Sigmoid colon (tissue), 6 donors: ENCODE measurements at regions not wholly inside any gene's neighbourhood (a gene's known extent, or its start where the extent isn't known, plus 50 kb on each side); places are given as distances from the start of the nearest gene placed in this dataset.

Source experiments
- DNase-seq: peaks from one replicate; pipeline ENCODE4 v3.0.0-alpha.2; 2019
- H3K27ac ChIP-seq, 4 donors: fragments of 200-600 bp; sonication (generic); one replicate each; pipeline ENCODE4 v1.5.1; 2016 to 2019; ENCODE audit warnings: mild to moderate bottlenecking in 1 of 4
- H3K27me3 ChIP-seq, 3 donors: fragments of 200-600 bp; sonication (generic); one replicate each; pipeline ENCODE4 v1.5.1; 2019; ENCODE audit warnings: mild to moderate bottlenecking in 1 of 3
- H3K36me3 ChIP-seq, 4 donors: fragments of 200-600 bp; sonication (generic); one replicate each; pipeline ENCODE4 v1.5.1; 2016 to 2019
- H3K4me1 ChIP-seq, 4 donors: fragments of 200-600 bp; sonication (generic); one replicate each; pipeline ENCODE4 v1.5.1; 2017 to 2019
- H3K4me3 ChIP-seq, 4 donors: fragments of 200-600 bp; sonication (generic); one replicate each; pipeline ENCODE4 v1.5.1; 2017 to 2019; ENCODE audit warnings: mild to moderate bottlenecking in 2 of 4, moderate library complexity in 1 of 4
- H3K9me3 ChIP-seq, 4 donors: fragments of 200-600 bp in 3 of 4; sonication (generic) in 3 of 4; one replicate each; pipeline versions ENCODE4 v1.5.1 to v1.6.1; 2013 to 2019
- EP300 ChIP-seq, 4 donors: sonication (generic); formaldehyde crosslinking; IDR thresholded peaks; one replicate each; pipeline ENCODE4 v1.6.1; 2017; ENCODE audit warnings: antibody characterized with exemption in 4 of 4
- POLR2A ChIP-seq, 2 donors: fragments of 450-650 bp; IDR thresholded peaks; one replicate each; pipeline ENCODE4 v1.6.1; 2016; ENCODE audit warnings: antibody characterized with exemption in 2 of 2, mild to moderate bottlenecking in 2 of 2, moderate library complexity in 2 of 2
- POLR2AphosphoS5 ChIP-seq, 4 donors: sonication (generic); formaldehyde crosslinking; IDR thresholded peaks; one replicate each; pipeline ENCODE4 v1.6.1; 2017; ENCODE audit warnings: antibody characterized with exemption in 4 of 4
- WGBS, 2 donors: extraction: QIAGEN DNeasy Blood & Tissue Kit; methylation state at CpG; one replicate each; pipeline ENCODE4 v1.1.7; 2013; 5-methylcytosine and 5-hydroxymethylcytosine counted together
- intact Hi-C: fragments of 100-400 bp; cut with DNase I; formaldehyde crosslinking; loops from one replicate; pipeline ENCODE4 v1.15.1; 2023
- TF ChIP-seq, protein P1 (sequence below), 4 experiments: fragments of 450-650 bp in 3 of 4; fragments of 200-600 bp in 1 of 4; IDR thresholded peaks; one replicate each; pipeline ENCODE4 v1.5.1; 2016 to 2019; ENCODE audit warnings: antibody characterized with exemption in 4 of 4, mild to moderate bottlenecking in 3 of 4, moderate library complexity in 2 of 4
- donor health status: healthy with polysubstance abuse.
- donor health status: healthy.

DNA sequence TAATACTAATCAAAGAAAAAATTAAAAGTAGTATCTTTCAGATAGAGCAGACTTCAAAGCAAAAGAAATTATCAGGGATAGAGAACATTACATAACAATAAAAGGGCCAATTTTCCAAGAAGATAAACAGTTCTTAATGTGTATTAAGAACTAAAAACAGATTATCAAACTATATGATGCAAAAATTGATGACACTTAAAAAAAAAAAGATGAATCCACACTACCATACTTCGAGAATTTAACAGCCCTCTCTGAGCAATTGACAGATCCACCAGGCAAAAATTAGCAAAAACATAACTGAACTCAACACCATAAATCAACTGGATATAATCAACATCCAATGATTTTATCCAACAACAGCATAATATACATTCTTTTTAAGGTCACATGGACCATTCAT is 686.5 kb downstream of the LRFN5 start:
- H3K27me3 ChIP-seq: no peaks in the 10 kb centered on the region
- no peak overlapping the region for H3K27ac ChIP-seq
- H3K36me3 ChIP-seq: no peaks in the 10 kb centered on the region
- H3K4me3 ChIP-seq: no peak overlapping the region
- WGBS, 2 donors: 42 to 71% methylated on average over 1 of the region's 1 CpG
- intact Hi-C loops: no loop called here
- no peaks in the 10 kb centered on the region for H3K4me1 ChIP-seq
- TF ChIP-seq EP300 (IDR thresholded peaks at IDR 0.05) (no peak), POLR2AphosphoS5 (IDR thresholded peaks at IDR 0.05) (no peak), POLR2A (IDR thresholded peaks at IDR 0.05) (no peak)
- TF ChIP-seq, protein P1, sequence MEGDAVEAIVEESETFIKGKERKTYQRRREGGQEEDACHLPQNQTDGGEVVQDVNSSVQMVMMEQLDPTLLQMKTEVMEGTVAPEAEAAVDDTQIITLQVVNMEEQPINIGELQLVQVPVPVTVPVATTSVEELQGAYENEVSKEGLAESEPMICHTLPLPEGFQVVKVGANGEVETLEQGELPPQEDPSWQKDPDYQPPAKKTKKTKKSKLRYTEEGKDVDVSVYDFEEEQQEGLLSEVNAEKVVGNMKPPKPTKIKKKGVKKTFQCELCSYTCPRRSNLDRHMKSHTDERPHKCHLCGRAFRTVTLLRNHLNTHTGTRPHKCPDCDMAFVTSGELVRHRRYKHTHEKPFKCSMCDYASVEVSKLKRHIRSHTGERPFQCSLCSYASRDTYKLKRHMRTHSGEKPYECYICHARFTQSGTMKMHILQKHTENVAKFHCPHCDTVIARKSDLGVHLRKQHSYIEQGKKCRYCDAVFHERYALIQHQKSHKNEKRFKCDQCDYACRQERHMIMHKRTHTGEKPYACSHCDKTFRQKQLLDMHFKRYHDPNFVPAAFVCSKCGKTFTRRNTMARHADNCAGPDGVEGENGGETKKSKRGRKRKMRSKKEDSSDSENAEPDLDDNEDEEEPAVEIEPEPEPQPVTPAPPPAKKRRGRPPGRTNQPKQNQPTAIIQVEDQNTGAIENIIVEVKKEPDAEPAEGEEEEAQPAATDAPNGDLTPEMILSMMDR (IDR thresholded peaks at IDR 0.05): no peak
- no peaks in the 10 kb centered on the region for H3K9me3 ChIP-seq
- no peak for DNase-seq

DNA sequence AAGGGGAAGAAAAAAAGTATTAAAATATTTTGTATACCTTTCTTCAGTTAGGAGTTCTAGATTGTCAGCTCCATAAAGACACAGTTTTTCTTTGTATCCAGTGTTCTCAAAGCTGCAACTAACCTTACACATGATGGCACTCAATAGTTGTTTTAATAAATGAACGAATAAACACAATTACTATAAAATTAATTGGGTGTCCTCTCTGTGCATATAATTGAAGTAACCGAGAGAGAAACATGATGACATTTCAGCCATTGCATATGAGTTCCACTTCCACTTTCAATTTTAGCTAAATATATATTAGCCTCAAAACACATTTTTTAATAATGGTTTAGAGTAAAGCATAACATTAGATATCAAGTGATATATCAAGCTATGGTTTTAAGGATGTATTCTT is 671.2 kb downstream of the LRFN5 start:
- H3K9me3 ChIP-seq: peaks cover 0 to 4% (median 0%) of the 10 kb centered on the region in 4 donors
- no peak overlapping the region for H3K27ac ChIP-seq
- 67 to 83% methylated on average over 2 of the region's 2 CpGs for WGBS, 2 donors
- TF ChIP-seq EP300 (IDR thresholded peaks at IDR 0.05) (no peak), POLR2AphosphoS5 (IDR thresholded peaks at IDR 0.05) (no peak), POLR2A (IDR thresholded peaks at IDR 0.05) (no peak)
- TF ChIP-seq, protein P1 (IDR thresholded peaks at IDR 0.05): no peak
- H3K36me3 ChIP-seq: no peaks in the 10 kb centered on the region
- DNase-seq: no peak
- intact Hi-C loops: no loop called here
- no peaks in the 10 kb centered on the region for H3K4me1 ChIP-seq
- H3K27me3 ChIP-seq: no peaks in the 10 kb centered on the region
- H3K4me3 ChIP-seq: no peak overlapping the region

DNA sequence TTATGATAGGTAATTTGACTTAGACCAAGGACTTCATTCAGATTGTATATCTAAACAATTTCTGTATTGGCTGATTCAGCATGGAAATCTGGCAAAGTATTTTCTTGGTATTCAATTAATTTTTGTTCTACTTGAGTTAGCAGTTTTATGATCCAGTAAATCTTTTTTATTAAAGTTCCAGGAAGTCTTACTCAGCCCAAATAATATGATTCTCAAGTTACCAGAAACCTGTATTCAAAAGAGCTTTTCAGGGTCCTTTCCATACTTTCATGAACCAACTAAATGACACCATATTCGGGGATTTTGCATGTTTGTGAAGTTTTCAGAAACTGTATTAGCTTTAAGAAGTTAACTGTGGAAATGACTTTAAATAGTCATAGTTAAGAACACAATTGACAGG is 662.6 kb downstream of the LRFN5 start:
- Histone ChIP-seq H3K9me3 (peaks cover 0 to 3% (median 1%) of the 10 kb centered on the region in 4 donors), H3K4me3 (no peak overlapping the region), H3K4me1 (no peaks in the 10 kb centered on the region), H3K27ac (no peak overlapping the region), H3K36me3 (no peaks in the 10 kb centered on the region), H3K27me3 (no peaks in the 10 kb centered on the region)
- TF ChIP-seq POLR2A (IDR thresholded peaks at IDR 0.05) (no peak), POLR2AphosphoS5 (IDR thresholded peaks at IDR 0.05) (no peak), EP300 (IDR thresholded peaks at IDR 0.05) (no peak)
- TF ChIP-seq, protein P1 (IDR thresholded peaks at IDR 0.05): no peak
- no peak for DNase-seq
- intact Hi-C loops: no loop called here
- WGBS, 2 donors: 82 to 85% methylated on average over 1 of the region's 1 CpG

DNA sequence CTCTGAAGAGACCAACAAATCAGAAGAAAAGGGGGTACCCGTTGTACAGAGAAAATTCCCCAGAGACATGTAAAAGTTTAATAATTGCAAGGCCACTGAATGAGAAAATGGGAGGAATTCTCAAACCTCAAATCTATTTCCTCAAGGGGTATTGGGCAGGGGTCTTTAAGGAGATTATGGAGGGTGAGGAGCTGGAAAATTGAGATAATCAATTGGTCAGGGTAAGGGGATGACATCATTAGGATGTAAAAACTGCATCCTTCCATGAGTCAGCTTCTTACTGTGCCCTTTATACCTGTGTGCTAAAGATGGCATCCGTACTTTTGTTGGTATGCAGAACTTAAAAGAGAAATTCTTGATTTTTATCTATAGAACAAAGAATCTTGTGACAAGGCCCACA is 641.5 kb downstream of the LRFN5 start:
- intact Hi-C loops: no loop called here
- DNase-seq: no peak
- H3K4me1 ChIP-seq: peaks cover 0 to 6% (median 3%) of the 10 kb centered on the region in 4 donors
- no peaks in the 10 kb centered on the region for H3K9me3 ChIP-seq
- no peak overlapping the region for H3K27ac ChIP-seq
- H3K4me3 ChIP-seq: no peak overlapping the region
- no peaks in the 10 kb centered on the region for H3K27me3 ChIP-seq
- H3K36me3 ChIP-seq: no peaks in the 10 kb centered on the region
- TF ChIP-seq EP300 (IDR thresholded peaks at IDR 0.05) (no peak), POLR2AphosphoS5 (IDR thresholded peaks at IDR 0.05) (no peak), POLR2A (IDR thresholded peaks at IDR 0.05) (no peak)
- TF ChIP-seq, protein P1 (IDR thresholded peaks at IDR 0.05): no peak
- 53 to 81% methylated on average over 2 of the region's 2 CpGs for WGBS, 2 donors

DNA sequence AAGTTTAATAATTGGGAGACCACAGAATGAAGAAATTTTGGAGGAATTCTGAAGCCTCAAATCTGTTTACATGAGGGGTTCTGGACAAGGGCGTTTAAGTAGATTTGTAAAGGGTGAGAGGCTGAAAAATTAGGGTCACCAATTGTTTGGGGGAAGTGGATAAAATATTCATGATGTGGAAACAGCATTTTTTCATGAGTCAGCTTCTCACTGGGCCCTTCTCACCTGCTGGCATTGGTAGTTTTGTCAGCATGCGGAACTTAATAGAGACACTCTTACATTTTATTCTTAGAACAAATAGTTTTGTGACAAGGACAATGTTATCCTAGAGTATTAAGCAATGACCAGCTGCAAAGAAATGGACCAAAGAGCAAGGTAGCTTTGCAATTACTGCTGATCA is 634.4 kb downstream of the LRFN5 start:
- no peak overlapping the region for H3K27ac ChIP-seq
- H3K27me3 ChIP-seq: no peaks in the 10 kb centered on the region
- no peak for TF ChIP-seq EP300 (IDR thresholded peaks at IDR 0.05)
- TF ChIP-seq, protein P1 (IDR thresholded peaks at IDR 0.05): no peak
- no peak for TF ChIP-seq POLR2AphosphoS5 (IDR thresholded peaks at IDR 0.05)
- TF ChIP-seq POLR2A (IDR thresholded peaks at IDR 0.05): no peak
- 80 to 86% methylated on average over 2 of the region's 2 CpGs for WGBS, 2 donors
- intact Hi-C loops: no loop called here
- H3K4me3 ChIP-seq: no peak overlapping the region
- no peak for DNase-seq
- H3K36me3 ChIP-seq: no peaks in the 10 kb centered on the region
- no peaks in the 10 kb centered on the region for H3K9me3 ChIP-seq
- H3K4me1 ChIP-seq: no peaks in the 10 kb centered on the region
